K562 (cell line): ENCODE measurements at regions not wholly inside any gene's neighbourhood (a gene's known extent, or its start where the extent isn't known, plus 50 kb on each side); places are given as distances from the start of the nearest gene placed in this dataset.

Experiments used
- ATAC-seq: fragments of 200-7000 bp; cut with Tn5 transposase; 3 replicates; pipeline ENCODE4 v1.9.1; 2020; ENCODE audit warnings: moderate library complexity
- BruUV-seq: library from RNA; stranded (reverse); fragments of 400-500 nt; replicated peaks from 2 replicates; lab custom pipeline; 2021; lab: Mats Ljungman, UMichigan
- CTCF ChIA-PET: fragments of 300-600 bp; formaldehyde crosslinking; extraction: SDS; loops from one replicate; lab custom pipeline; 2021; ENCODE audit warnings: low intra/inter-chr PET ratio; lab: Yijun Ruan, JAX
- POLR2A ChIA-PET: fragments of 300-600, 350-650 bp; sonication (Branson Sonifier 250); formaldehyde crosslinking; extraction: SDS; loops from one replicate; lab custom pipeline; 2021; ENCODE audit warnings: antibody characterized with exemption, inconsistent platforms; lab: Yijun Ruan, JAX
- DNase-seq, 4 experiments: peaks; one replicate each; pipeline versions ENCODE4 v3.0.0 to v3.0.0-alpha.2; 2011 to 2018; ENCODE audit warnings: low spot score in 3 of 4, mixed read lengths in 3 of 4; ENCODE audit errors: extremely low read depth in 1 of 4
- FAIRE-seq: peaks from 2 replicates; lab custom pipeline; 2011; peaks lifted over from hg19 to GRCh38; lab: Jason Lieb, UNC
- H2AFZ ChIP-seq: 2 replicates; pipeline ENCODE4 v1.6.0; 2011; ENCODE audit warnings: low read depth, low read length, control low read depth, inconsistent platforms
- H3K27ac ChIP-seq: fragments of 200-600 bp; 3 replicates; pipeline ENCODE4 v1.8.0; 2011; ENCODE audit warnings: low read depth, mild to moderate bottlenecking, control low read depth, inconsistent platforms, low read length, moderate library complexity, mixed read lengths; ENCODE audit errors: extremely low read depth
- H3K27me3 ChIP-seq, 2 experiments: fragments of 300-600 bp in 1 of 2; 2 replicates in 1 of 2; 3 replicates in 1 of 2; pipeline versions ENCODE4 v1.6.0 to v1.8.0; 2011; ENCODE audit warnings: inconsistent platforms in 2 of 2, low read length in 2 of 2, mild to moderate bottlenecking in 1 of 2, mixed read lengths in 1 of 2, moderate library complexity in 1 of 2; ENCODE audit not compliant: control insufficient read depth in 2 of 2, insufficient read depth in 2 of 2
- H3K36me3 ChIP-seq: fragments of 300-600 bp; 3 replicates; pipeline ENCODE4 v1.8.0; 2011; ENCODE audit warnings: mild to moderate bottlenecking, low read length, inconsistent platforms; ENCODE audit not compliant: control insufficient read depth, insufficient read depth
- H3K4me1 ChIP-seq, 2 experiments: fragments of 200-600 bp in 1 of 2; replicated peaks in 1 of 2; 2 replicates in 1 of 2; 3 replicates in 1 of 2; pipeline versions ENCODE4 v1.5.1 to v1.8.0; 2011; ENCODE audit warnings: inconsistent platforms in 2 of 2, low read length in 2 of 2, mild to moderate bottlenecking in 1 of 2, mixed read lengths in 1 of 2, moderate library complexity in 1 of 2; ENCODE audit not compliant: control insufficient read depth in 2 of 2, insufficient read depth in 2 of 2
- H3K4me2 ChIP-seq: 2 replicates; pipeline ENCODE4 v1.6.1; 2011; ENCODE audit warnings: low read length, control low read depth, inconsistent platforms, mixed read lengths; ENCODE audit not compliant: insufficient read depth
- H3K4me3 ChIP-seq: fragments of 200-600 bp; sonication (generic), shearing (Covaris generic); 2 replicates; pipeline ENCODE4 v1.5.1; 2016; ENCODE audit warnings: control low read depth, inconsistent platforms
- H3K79me2 ChIP-seq: fragments of 200-600 bp; 3 replicates; pipeline ENCODE4 v1.8.0; 2011; ENCODE audit warnings: low read length, inconsistent platforms; ENCODE audit not compliant: control insufficient read depth, insufficient read depth
- H3K9ac ChIP-seq, 2 experiments: 2 replicates each; pipeline versions ENCODE4 v1.6.0 to v1.6.1; 2011; ENCODE audit warnings: low read depth in 2 of 2, low read length in 2 of 2, control low read depth in 1 of 2, inconsistent platforms in 1 of 2, mild to moderate bottlenecking in 1 of 2, mixed read lengths in 1 of 2; ENCODE audit not compliant: insufficient read depth in 1 of 2
- H3K9me1 ChIP-seq: one replicate; pipeline ENCODE4 v1.6.0; 2011; ENCODE audit warnings: inconsistent platforms, mild to moderate bottlenecking, low read length, moderate library complexity; ENCODE audit not compliant: control insufficient read depth, insufficient read depth
- H3K9me3 ChIP-seq: replicated peaks from 2 replicates; pipeline ENCODE4 v1.5.1; 2011; ENCODE audit warnings: low read depth, low read length, inconsistent platforms; ENCODE audit not compliant: control insufficient read depth, insufficient read depth
- H4K20me1 ChIP-seq: replicated peaks from 2 replicates; pipeline ENCODE4 v1.6.1; 2011; ENCODE audit warnings: low read length, inconsistent platforms, mixed read lengths; ENCODE audit not compliant: control insufficient read depth, insufficient read depth
- E2F3 ChIP-seq: fragments of 250-450 bp; sonication (Bioruptor Pico); IDR thresholded peaks from 2 replicates; pipeline ENCODE4 v1.4.0; 2020; ENCODE audit warnings: mild to moderate bottlenecking
- ETV6 ChIP-seq, 3 experiments: fragments of 150-350 bp in 1 of 3; sonication (generic) in 1 of 3; formaldehyde crosslinking in 1 of 3; IDR thresholded peaks; 2 replicates each; pipeline versions ENCODE4 v1.6.1 to v1.8.0; 2014 to 2022; ENCODE audit warnings: borderline replicate concordance in 2 of 3, low read depth in 2 of 3, antibody characterized with exemption in 1 of 3, low read length in 1 of 3, mild to moderate bottlenecking in 1 of 3, missing genetic modification reagents in 1 of 3
- HDAC6 ChIP-seq: IDR thresholded peaks from 2 replicates; pipeline ENCODE4 v1.6.1; 2012; ENCODE audit warnings: low read depth, mild to moderate bottlenecking, control low read depth, inconsistent platforms, low read length, moderate library complexity
- HMG20B ChIP-seq: fragments of 250-450 bp; sonication (Bioruptor Pico); IDR thresholded peaks from 2 replicates; pipeline ENCODE4 v1.5.0; 2021; ENCODE audit warnings: mild to moderate bottlenecking
- MEF2D ChIP-seq: conservative IDR thresholded peaks from 2 replicates; pipeline ENCODE4 v1.6.1; 2016; ENCODE audit warnings: low read depth, missing genetic modification characterization, missing compliant biosample characterization
- MTA3 ChIP-seq: fragments of 450-650 bp; formaldehyde crosslinking; IDR thresholded peaks from 2 replicates; pipeline ENCODE4 v1.6.1; 2017; ENCODE audit warnings: mild to moderate bottlenecking, borderline replicate concordance
- POLR2AphosphoS5 ChIP-seq: IDR thresholded peaks from 2 replicates; pipeline ENCODE4 v1.6.1; 2011; ENCODE audit warnings: mild to moderate bottlenecking, low read depth, low read length, moderate library complexity; ENCODE audit not compliant: control insufficient read depth, insufficient read depth
- RCOR1 ChIP-seq, 2 experiments: IDR thresholded peaks; 2 replicates each; pipeline ENCODE4 v1.6.1; 2012; ENCODE audit warnings: low read depth in 2 of 2, low read length in 2 of 2, borderline replicate concordance in 1 of 2, improper control_type of control experiment in 1 of 2
- STAG1 ChIP-seq: sonication (generic); formaldehyde crosslinking; IDR thresholded peaks from 2 replicates; pipeline ENCODE4 v1.5.0; 2020; ENCODE audit warnings: missing genetic modification reagents, borderline replicate concordance
- TEAD1 ChIP-seq, 2 experiments: fragments of 450-650 bp in 1 of 2; sonication (generic) in 1 of 2; formaldehyde crosslinking; IDR thresholded peaks; 2 replicates each; pipeline versions ENCODE4 v1.4.0 to v1.8.0; 2020 to 2022; ENCODE audit warnings: mild to moderate bottlenecking in 2 of 2, missing genetic modification reagents in 1 of 2
- YBX1 ChIP-seq: fragments of 450-650 bp; IDR thresholded peaks from 2 replicates; pipeline ENCODE4 v1.7.1; 2016; ENCODE audit warnings: mild to moderate bottlenecking
- ZEB2 ChIP-seq: fragments of 450-650 bp; IDR thresholded peaks from 2 replicates; pipeline ENCODE4 v1.6.1; 2016
- ZNF551 ChIP-seq: fragments of 250-450 bp; sonication (Bioruptor Pico); IDR thresholded peaks from 2 replicates; pipeline ENCODE4 v1.5.0; 2021; ENCODE audit warnings: mild to moderate bottlenecking, moderate library complexity
- WGBS: fragments of 100-300 bp; shearing (Covaris generic); methylation state at CpG from one replicate; pipeline ENCODE4 v1.1.6; 2016; ENCODE audit warnings: low coverage, mixed read lengths; ENCODE audit not compliant: insufficient coverage; ENCODE audit errors: missing lambda C conversion rate; 5-methylcytosine and 5-hydroxymethylcytosine counted together
- in situ Hi-C: fragments of 300-500 bp; cut with MboI; formaldehyde crosslinking; loops from 4 replicates; pipeline ENCODE4 v1.15.0; 2018; ENCODE audit warnings: inconsistent platforms, mixed read lengths
- intact Hi-C: fragments of 100-400 bp; cut with micrococcal nuclease; formaldehyde crosslinking; loops from 2 replicates; pipeline ENCODE4 v1.14.2; 2022
- TF ChIP-seq, protein P1 (sequence below): fragments of 450-650 bp; IDR thresholded peaks from 2 replicates; pipeline ENCODE4 v1.6.1; 2014; ENCODE audit warnings: low read depth, mild to moderate bottlenecking, moderate library complexity, borderline replicate concordance
- TF ChIP-seq, protein P2 (sequence below): IDR thresholded peaks from 2 replicates; pipeline ENCODE4 v1.6.1; 2011; ENCODE audit not compliant: insufficient read length; ENCODE audit errors: extremely low read depth
- TF ChIP-seq, protein P3 (sequence below): fragments of 450-650 bp; IDR thresholded peaks from 2 replicates; pipeline ENCODE4 v1.6.1; 2016; ENCODE audit warnings: borderline replicate concordance
- TF ChIP-seq, protein P4 (sequence below): sonication (generic); formaldehyde crosslinking; IDR thresholded peaks from 2 replicates; pipeline ENCODE4 v1.8.0; 2022; ENCODE audit warnings: mild to moderate bottlenecking, missing genetic modification reagents

DNA sequence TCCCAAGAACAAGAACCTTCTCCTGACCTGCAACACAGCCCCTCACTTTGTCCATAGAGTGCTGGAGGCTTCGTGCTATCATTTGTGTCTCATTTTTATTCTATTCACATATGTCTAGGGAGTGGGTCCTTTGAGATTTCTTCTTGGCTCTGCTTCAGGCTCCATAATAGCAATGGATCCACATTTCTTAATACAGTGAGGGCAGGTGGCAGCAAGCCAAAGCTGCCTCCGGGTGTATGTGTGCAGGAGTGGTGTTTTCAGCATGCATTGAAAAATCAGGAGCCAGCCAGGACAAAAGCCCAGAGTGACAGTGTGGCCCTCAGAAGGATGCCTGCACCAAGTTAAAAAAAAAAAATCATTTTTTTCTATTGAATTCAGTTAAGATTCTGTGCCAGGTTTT, 115.1 kb upstream of the PELI1 start:
- in situ Hi-C loops, result no loop called here
- H3K4me2 ChIP-seq, result no peak overlapping the region
- H4K20me1 ChIP-seq, result no peaks in the 10 kb centered on the region
- H3K4me1 ChIP-seq, result peaks cover 3 to 20% of the 10 kb centered on the region in 2 experiments; a peak in 4 of 5 replicates
- ChIA-PET POLR2A (no interaction called here), CTCF (no interaction called here)
- no peaks in the 10 kb centered on the region for H3K9me1 ChIP-seq
- H3K9ac ChIP-seq, result no peak overlapping the region
- H3K27me3 ChIP-seq, result no peaks in the 10 kb centered on the region
- TF ChIP-seq ZEB2 (no peak), MEF2D (tag) (no peak), HMG20B (CRISPR knock-in tag) (no peak), TEAD1 (CRISPR knock-in tag; IDR thresholded peaks at IDR 0.05) (no peak), YBX1 (no peak), E2F3 (CRISPR knock-in tag) (no peak), MTA3 (no peak), RCOR1 (IDR thresholded peaks at IDR 0.05; ENCODE audit: borderline replicate concordance in 1 of 2, low read depth in 2 of 2, low read length in 2 of 2) (no peak), ETV6 (IDR thresholded peaks at IDR 0.05; ENCODE audit: borderline replicate concordance in 1 of 2, low read depth in 2 of 2, low read length in 1 of 2) (no peak), ETV6 (CRISPR knock-in tag; IDR thresholded peaks at IDR 0.05; ENCODE audit: borderline replicate concordance) (no peak), HDAC6 (no peak), POLR2AphosphoS5 (no peak), ZNF551 (CRISPR knock-in tag) (no peak), STAG1 (CRISPR knock-in tag) (no peak)
- TF ChIP-seq, protein P1, sequence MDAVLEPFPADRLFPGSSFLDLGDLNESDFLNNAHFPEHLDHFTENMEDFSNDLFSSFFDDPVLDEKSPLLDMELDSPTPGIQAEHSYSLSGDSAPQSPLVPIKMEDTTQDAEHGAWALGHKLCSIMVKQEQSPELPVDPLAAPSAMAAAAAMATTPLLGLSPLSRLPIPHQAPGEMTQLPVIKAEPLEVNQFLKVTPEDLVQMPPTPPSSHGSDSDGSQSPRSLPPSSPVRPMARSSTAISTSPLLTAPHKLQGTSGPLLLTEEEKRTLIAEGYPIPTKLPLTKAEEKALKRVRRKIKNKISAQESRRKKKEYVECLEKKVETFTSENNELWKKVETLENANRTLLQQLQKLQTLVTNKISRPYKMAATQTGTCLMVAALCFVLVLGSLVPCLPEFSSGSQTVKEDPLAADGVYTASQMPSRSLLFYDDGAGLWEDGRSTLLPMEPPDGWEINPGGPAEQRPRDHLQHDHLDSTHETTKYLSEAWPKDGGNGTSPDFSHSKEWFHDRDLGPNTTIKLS, result no peak
- TF ChIP-seq, protein P2, sequence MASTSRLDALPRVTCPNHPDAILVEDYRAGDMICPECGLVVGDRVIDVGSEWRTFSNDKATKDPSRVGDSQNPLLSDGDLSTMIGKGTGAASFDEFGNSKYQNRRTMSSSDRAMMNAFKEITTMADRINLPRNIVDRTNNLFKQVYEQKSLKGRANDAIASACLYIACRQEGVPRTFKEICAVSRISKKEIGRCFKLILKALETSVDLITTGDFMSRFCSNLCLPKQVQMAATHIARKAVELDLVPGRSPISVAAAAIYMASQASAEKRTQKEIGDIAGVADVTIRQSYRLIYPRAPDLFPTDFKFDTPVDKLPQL, result no peak
- TF ChIP-seq, protein P3, sequence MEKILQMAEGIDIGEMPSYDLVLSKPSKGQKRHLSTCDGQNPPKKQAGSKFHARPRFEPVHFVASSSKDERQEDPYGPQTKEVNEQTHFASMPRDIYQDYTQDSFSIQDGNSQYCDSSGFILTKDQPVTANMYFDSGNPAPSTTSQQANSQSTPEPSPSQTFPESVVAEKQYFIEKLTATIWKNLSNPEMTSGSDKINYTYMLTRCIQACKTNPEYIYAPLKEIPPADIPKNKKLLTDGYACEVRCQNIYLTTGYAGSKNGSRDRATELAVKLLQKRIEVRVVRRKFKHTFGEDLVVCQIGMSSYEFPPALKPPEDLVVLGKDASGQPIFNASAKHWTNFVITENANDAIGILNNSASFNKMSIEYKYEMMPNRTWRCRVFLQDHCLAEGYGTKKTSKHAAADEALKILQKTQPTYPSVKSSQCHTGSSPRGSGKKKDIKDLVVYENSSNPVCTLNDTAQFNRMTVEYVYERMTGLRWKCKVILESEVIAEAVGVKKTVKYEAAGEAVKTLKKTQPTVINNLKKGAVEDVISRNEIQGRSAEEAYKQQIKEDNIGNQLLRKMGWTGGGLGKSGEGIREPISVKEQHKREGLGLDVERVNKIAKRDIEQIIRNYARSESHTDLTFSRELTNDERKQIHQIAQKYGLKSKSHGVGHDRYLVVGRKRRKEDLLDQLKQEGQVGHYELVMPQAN, result no peak
- TF ChIP-seq, protein P4, sequence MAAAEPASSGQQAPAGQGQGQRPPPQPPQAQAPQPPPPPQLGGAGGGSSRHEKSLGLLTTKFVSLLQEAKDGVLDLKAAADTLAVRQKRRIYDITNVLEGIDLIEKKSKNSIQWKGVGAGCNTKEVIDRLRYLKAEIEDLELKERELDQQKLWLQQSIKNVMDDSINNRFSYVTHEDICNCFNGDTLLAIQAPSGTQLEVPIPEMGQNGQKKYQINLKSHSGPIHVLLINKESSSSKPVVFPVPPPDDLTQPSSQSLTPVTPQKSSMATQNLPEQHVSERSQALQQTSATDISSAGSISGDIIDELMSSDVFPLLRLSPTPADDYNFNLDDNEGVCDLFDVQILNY (CRISPR knock-in tag), result no peak
- ATAC-seq (no peak), FAIRE-seq (no peak), DNase-seq (no peak)
- H3K27ac ChIP-seq, result no peak overlapping the region
- H3K4me3 ChIP-seq, result no peak overlapping the region
- no peaks in the 10 kb centered on the region for H3K79me2 ChIP-seq
- no peaks in the 10 kb centered on the region for H3K36me3 ChIP-seq
- intact Hi-C loops, result no loop called here
- no TSS peak for BruUV-seq
- WGBS, result 28% methylated on average over 2 of the region's 2 CpGs
- no peaks in the 10 kb centered on the region for H3K9me3 ChIP-seq
- no peak overlapping the region for H2AFZ ChIP-seq
